A549 (cell line): ENCODE measurements at regions not wholly inside any gene's neighbourhood (a gene's known extent, or its start where the extent isn't known, plus 50 kb on each side); places are given as distances from the start of the nearest gene placed in this dataset.

Experiments
- ATAC-seq, 2 experiments: fragments of 200-7000 bp in 1 of 2; fragments of >200 bp in 1 of 2; cut with Nextera tagmentation in 1 of 2; cut with Tn5 transposase in 1 of 2; 3 replicates each; pipeline versions ENCODE4 v1.8.0 to v1.9.1; 2018 to 2020; ENCODE audit warnings: mild to moderate bottlenecking in 1 of 2, moderate library complexity in 1 of 2
- CTCF ChIA-PET: fragments of 300-600 bp; sonication (Branson Sonifier 250); formaldehyde crosslinking; extraction: SDS; loops from one replicate; lab custom pipeline; 2021; ENCODE audit warnings: antibody characterized with exemption, inconsistent platforms; lab: Yijun Ruan, JAX
- POLR2A ChIA-PET: fragments of 350-600 bp; formaldehyde crosslinking; extraction: SDS; loops from one replicate; lab custom pipeline; 2021; ENCODE audit warnings: antibody characterized with exemption, inconsistent platforms; lab: Yijun Ruan, JAX
- DNase-seq, 2 experiments: peaks; one replicate each; pipeline versions ENCODE4 v3.0.0 to v3.0.0-alpha.2; 2011 to 2016; ENCODE audit warnings: low read depth in 1 of 2, low spot score in 1 of 2
- FAIRE-seq: peaks from 2 replicates; lab custom pipeline; 2011; peaks lifted over from hg19 to GRCh38; lab: Jason Lieb, UNC
- H3K27ac ChIP-seq, 2 experiments: fragments of >200 bp; sonication (Bioruptor Twin); formaldehyde crosslinking; 3 replicates each; pipeline ENCODE4 v1.5.1; 2016 to 2017
- H3K4me1 ChIP-seq: fragments of >200 bp; sonication (Bioruptor Twin); formaldehyde crosslinking; 3 replicates; pipeline ENCODE4 v1.6.1; 2016
- H3K4me2 ChIP-seq: fragments of >200 bp; sonication (Bioruptor Twin); formaldehyde crosslinking; 3 replicates; pipeline ENCODE4 v1.6.1; 2016
- H3K4me3 ChIP-seq: fragments of >200 bp; sonication (Bioruptor Twin); formaldehyde crosslinking; 3 replicates; pipeline ENCODE4 v1.5.1; 2016
- H3K9me3 ChIP-seq: fragments of >200 bp; sonication (Bioruptor Twin); formaldehyde crosslinking; 3 replicates; pipeline ENCODE4 v1.6.1; 2016
- CBX2 ChIP-seq: fragments of 200-600 bp; sonication (generic); IDR thresholded peaks from 2 replicates; pipeline ENCODE4 v1.6.1; 2016; ENCODE audit warnings: low read depth, mild to moderate bottlenecking, borderline replicate concordance
- CHD2 ChIP-seq: fragments of 150-350 bp; IDR thresholded peaks from 2 replicates; pipeline ENCODE4 v1.6.1; 2014; ENCODE audit warnings: low read length; ENCODE audit not compliant: partially characterized antibody
- CTCF ChIP-seq: fragments of >200 bp; sonication (Bioruptor Twin); formaldehyde crosslinking; IDR thresholded peaks from 3 replicates; pipeline ENCODE4 v1.5.1; 2016
- E2F6 ChIP-seq: IDR thresholded peaks from 2 replicates; pipeline ENCODE4 v1.6.1; 2012; ENCODE audit warnings: low read depth, borderline replicate concordance
- EHF ChIP-seq: fragments of 250-450 bp; sonication (Bioruptor Pico); IDR thresholded peaks from 2 replicates; pipeline ENCODE4 v1.5.0; 2020; ENCODE audit warnings: mild to moderate bottlenecking
- EHMT2 ChIP-seq: fragments of 200-600 bp; sonication (generic); IDR thresholded peaks from 2 replicates; pipeline ENCODE4 v1.6.1; 2016; ENCODE audit warnings: antibody characterized with exemption, low read depth, mild to moderate bottlenecking, moderate library complexity
- ELK1 ChIP-seq: fragments of 150-350 bp; IDR thresholded peaks from 2 replicates; pipeline ENCODE4 v1.6.1; 2014; ENCODE audit warnings: low read depth, mild to moderate bottlenecking, low read length
- EP300 ChIP-seq, 2 experiments: fragments of >200 bp; sonication (Bioruptor Twin); formaldehyde crosslinking; IDR thresholded peaks; 2 replicates in 1 of 2; 3 replicates in 1 of 2; pipeline ENCODE4 v1.6.1; 2016 to 2017
- FOSB ChIP-seq: fragments of 250-450 bp; sonication (Bioruptor Pico); IDR thresholded peaks from 2 replicates; pipeline ENCODE4 v1.5.0; 2020; ENCODE audit warnings: mild to moderate bottlenecking, moderate library complexity
- HES2 ChIP-seq: fragments of >200 bp; sonication (Bioruptor Twin); formaldehyde crosslinking; IDR thresholded peaks from 2 replicates; pipeline ENCODE4 v1.6.1; 2016
- HEYL ChIP-seq: fragments of 250-450 bp; sonication (Bioruptor Pico); IDR thresholded peaks from 2 replicates; pipeline ENCODE4 v1.8.0; 2021; ENCODE audit warnings: mild to moderate bottlenecking, moderate library complexity
- HMGXB4 ChIP-seq: fragments of 250-450 bp; sonication (Bioruptor Pico); IDR thresholded peaks from 2 replicates; pipeline ENCODE4 v1.5.0; 2021; ENCODE audit warnings: mild to moderate bottlenecking, moderate library complexity, borderline replicate concordance
- HOXB13 ChIP-seq: fragments of 250-450 bp; sonication (Bioruptor Pico); IDR thresholded peaks from 2 replicates; pipeline ENCODE4 v1.5.0; 2020; ENCODE audit warnings: low read depth, mild to moderate bottlenecking, moderate library complexity
- HOXB5 ChIP-seq: fragments of 250-450 bp; sonication (Bioruptor Pico); IDR thresholded peaks from 2 replicates; pipeline ENCODE4 v1.5.0; 2020; ENCODE audit warnings: mild to moderate bottlenecking, moderate library complexity
- JUN ChIP-seq, 2 experiments: fragments of >200 bp; sonication (Bioruptor Twin); formaldehyde crosslinking; IDR thresholded peaks; 2 replicates in 1 of 2; 3 replicates in 1 of 2; pipeline ENCODE4 v1.6.1; 2016 to 2017
- JUNB ChIP-seq: fragments of >200 bp; sonication (Bioruptor Twin); formaldehyde crosslinking; IDR thresholded peaks from 2 replicates; pipeline ENCODE4 v1.6.1; 2016
- KDM1A ChIP-seq: fragments of 200-600 bp; sonication (generic); IDR thresholded peaks from 2 replicates; pipeline ENCODE4 v1.6.1; 2016; ENCODE audit warnings: low read depth, mild to moderate bottlenecking
- MAFK ChIP-seq: fragments of 450-650 bp; IDR thresholded peaks from 2 replicates; pipeline ENCODE4 v1.6.1; 2014; ENCODE audit not compliant: partially characterized antibody
- MAX ChIP-seq: IDR thresholded peaks from 2 replicates; pipeline ENCODE4 v1.6.1; 2012
- MYC ChIP-seq: IDR thresholded peaks from 2 replicates; pipeline ENCODE4 v1.6.1; 2012; ENCODE audit warnings: mild to moderate bottlenecking, inconsistent platforms, low read length, improper control_type of control experiment, borderline replicate concordance
- NPAS2 ChIP-seq: fragments of 250-450 bp; sonication (Bioruptor Pico); IDR thresholded peaks from 2 replicates; pipeline ENCODE4 v1.8.0; 2022; ENCODE audit warnings: mild to moderate bottlenecking, moderate library complexity, borderline replicate concordance
- NR3C1 ChIP-seq: fragments of >200 bp; sonication (Bioruptor Twin); formaldehyde crosslinking; IDR thresholded peaks from 3 replicates; pipeline ENCODE4 v1.6.1; 2017
- PBX3 ChIP-seq: IDR thresholded peaks from 2 replicates; pipeline ENCODE4 v1.6.1; 2012
- PHF8 ChIP-seq: fragments of 200-600 bp; sonication (generic); IDR thresholded peaks from 2 replicates; pipeline ENCODE4 v1.6.1; 2016; ENCODE audit warnings: low read depth, mild to moderate bottlenecking, antibody characterized with exemption, moderate library complexity, borderline replicate concordance
- POLR2A ChIP-seq: IDR thresholded peaks from 2 replicates; pipeline ENCODE4 v1.6.1; 2012; ENCODE audit warnings: mild to moderate bottlenecking, low read length
- RAD21 ChIP-seq, 2 experiments: fragments of >200 bp in 1 of 2; sonication (Bioruptor Twin) in 1 of 2; formaldehyde crosslinking in 1 of 2; IDR thresholded peaks in 1 of 2; conservative IDR thresholded peaks in 1 of 2; 2 replicates in 1 of 2; 3 replicates in 1 of 2; pipeline ENCODE4 v1.6.1; 2012 to 2018; ENCODE audit warnings: inconsistent platforms in 1 of 2
- RARB ChIP-seq: fragments of 250-450 bp; sonication (Bioruptor Pico); IDR thresholded peaks from 2 replicates; pipeline ENCODE4 v1.8.0; 2021; ENCODE audit warnings: mild to moderate bottlenecking, moderate library complexity
- RCOR1 ChIP-seq: fragments of 150-350 bp; IDR thresholded peaks from 2 replicates; pipeline ENCODE4 v1.6.1; 2014; ENCODE audit warnings: antibody characterized with exemption, low read length, low read depth
- RNF2 ChIP-seq: fragments of 200-600 bp; sonication (generic); IDR thresholded peaks from 2 replicates; pipeline ENCODE4 v1.6.1; 2016; ENCODE audit warnings: low read depth, mild to moderate bottlenecking, antibody characterized with exemption, moderate library complexity, borderline replicate concordance
- TFCP2L1 ChIP-seq: fragments of 250-450 bp; sonication (Bioruptor Pico); IDR thresholded peaks from 2 replicates; pipeline ENCODE4 v1.5.0; 2021; ENCODE audit warnings: mild to moderate bottlenecking
- ZC3H11A ChIP-seq: fragments of 450-650 bp; IDR thresholded peaks from 2 replicates; pipeline ENCODE4 v1.6.1; 2014; ENCODE audit warnings: antibody characterized with exemption, mild to moderate bottlenecking
- WGBS: methylation state at CpG from one replicate; pipeline ENCODE4 v1.1.6; 2017; ENCODE audit errors: missing lambda C conversion rate; 5-methylcytosine and 5-hydroxymethylcytosine counted together

GRCh38 chr5:2560435-2560834 lies 191.0 kb downstream of the IRX2 start (continued):
- no peak for TF ChIP-seq HOXB5 (CRISPR knock-in tag)
- no peak for TF ChIP-seq MAFK

GRCh38 chr5:2557435-2557834 lies 194.0 kb downstream of the IRX2 start:
- peaks cover 6% of the 10 kb centered on the region; the same call in 2 of the 3 replicates for H3K9me3 ChIP-seq
- TF ChIP-seq MYC (no peak), RNF2 (no peak), PHF8 (no peak), MAX (no peak), RARB (CRISPR knock-in tag) (no peak), ZC3H11A (no peak), NPAS2 (no peak), KDM1A (no peak), HES2 (no peak), JUNB (no peak), E2F6 (no peak), PBX3 (no peak), CBX2 (no peak), EHF (no peak), EP300 (IDR thresholded peaks at IDR 0.05) (no peak), POLR2A (no peak), TFCP2L1 (CRISPR knock-in tag) (no peak), HOXB5 (CRISPR knock-in tag) (no peak), CTCF (no peak)
- ATAC-seq: no peak
- no peak for DNase-seq
- no peak overlapping the region for H3K4me2 ChIP-seq
- ChIA-PET CTCF (no interaction called here), POLR2A (no interaction called here)
- no peak for FAIRE-seq
- 15% methylated on average over 12 of the region's 12 CpGs for WGBS
- H3K27ac ChIP-seq: no peak overlapping the region
- no peaks in the 10 kb centered on the region for H3K4me1 ChIP-seq
- H3K4me3 ChIP-seq: no peak overlapping the region

- POLR2A ChIA-PET: no interaction called here
- Histone ChIP-seq H3K4me2 (no peak overlapping the region), H3K9me3 (peaks cover 6% of the 10 kb centered on the region; the same call in 2 of the 3 replicates), H3K4me3 (no peak overlapping the region), H3K4me1 (no peaks in the 10 kb centered on the region), H3K27ac (no peak overlapping the region)
- DNase-seq (no peak), ATAC-seq (no peak), FAIRE-seq (no peak)
- 11% methylated on average over 10 of the region's 10 CpGs for WGBS
- CTCF ChIA-PET: no interaction called here
- TF ChIP-seq RAD21 (conservative IDR thresholded peaks at IDR 0.05 in 1 of 2, IDR thresholded peaks at IDR 0.05 in 1 of 2) (no peak), RCOR1 (no peak), HMGXB4 (CRISPR knock-in tag) (no peak), E2F6 (no peak), NR3C1 (no peak), HEYL (CRISPR knock-in tag) (no peak), JUNB (no peak), CHD2 (no peak), FOSB (CRISPR knock-in tag) (no peak), EHMT2 (no peak), JUN (IDR thresholded peaks at IDR 0.05) (no peak), HOXB13 (CRISPR knock-in tag) (no peak), ELK1 (no peak)
These were observed 195.0 kb downstream of the IRX2 start for GRCh38 chr5:2556375-2556966.
